GM19452 (cell line): ENCODE measurements at regions not wholly inside any gene's neighbourhood (a gene's known extent, or its start where the extent isn't known, plus 50 kb on each side); places are given as distances from the start of the nearest gene placed in this dataset.
"Not testable (repeated sequence)": the region's sequence is repeated elsewhere in the genome, so short reads cannot be mapped to it uniquely, and the experiment has no call there.

Source experiments
- ATAC-seq: cut with Tn5 transposase; IDR thresholded peaks from one replicate; pipeline ENCODE4 v1.9.1; 2021; ENCODE audit not compliant: unreplicated experiment

GRCh38 chr7:51640841-51641240 is 324.2 kb upstream of the COBL start:
- ATAC-seq = no peak

DNA sequence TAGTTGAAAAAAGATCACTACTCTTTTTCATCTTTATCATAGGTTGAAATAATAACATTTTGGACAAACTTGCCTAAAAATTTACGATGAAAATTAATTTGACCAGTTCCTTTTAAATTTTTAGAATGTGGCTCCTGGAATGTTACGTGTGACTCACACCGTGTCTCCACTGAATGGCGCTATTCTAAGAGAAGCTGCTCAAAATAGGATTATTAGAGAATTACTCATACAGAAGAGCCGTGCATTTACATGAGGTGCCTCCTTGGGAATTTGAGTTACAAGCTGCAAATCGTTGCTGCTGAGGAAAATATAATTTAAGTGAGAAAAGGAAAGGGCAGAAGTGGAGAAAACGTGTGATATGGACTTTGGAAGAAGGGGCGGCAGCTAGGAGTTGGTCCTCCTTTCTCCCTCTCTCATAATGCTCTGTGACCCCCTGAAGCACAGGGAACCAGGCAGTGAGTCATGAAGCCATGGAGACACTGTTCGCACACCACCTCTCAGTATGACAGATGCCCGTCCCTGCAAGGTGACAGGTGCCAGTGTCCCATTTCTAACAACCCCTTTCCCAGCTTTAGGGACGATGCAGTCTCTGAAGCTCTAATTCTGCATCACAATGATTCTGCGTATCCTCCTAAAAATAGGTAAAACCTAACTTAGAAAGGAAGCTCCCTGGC is 323.2 kb upstream of the COBL start:
- no peak for ATAC-seq

- no peak for ATAC-seq
Measured at GRCh38 chr7:51636503-51636902, 319.9 kb upstream of the COBL start.

DNA sequence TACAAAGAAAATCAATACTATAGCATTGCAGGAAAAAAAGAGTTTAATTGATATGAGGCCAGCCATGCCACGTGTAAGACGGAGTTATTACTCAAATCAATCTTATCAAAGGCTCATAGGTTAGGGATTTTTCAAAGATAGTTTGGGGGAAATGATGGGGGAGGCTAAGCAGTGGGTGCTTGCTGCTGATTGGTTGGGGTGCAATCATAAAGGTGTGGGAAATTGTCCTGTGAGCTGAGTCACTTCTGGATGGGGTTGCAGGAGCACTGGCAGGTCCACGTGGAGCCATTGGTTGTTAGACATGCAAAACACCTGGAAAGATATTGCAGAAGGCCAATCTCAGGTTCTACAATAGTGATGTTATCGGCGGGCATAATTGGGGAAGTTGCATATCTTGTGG is 319.2 kb upstream of the COBL start:
- ATAC-seq = no peak

DNA sequence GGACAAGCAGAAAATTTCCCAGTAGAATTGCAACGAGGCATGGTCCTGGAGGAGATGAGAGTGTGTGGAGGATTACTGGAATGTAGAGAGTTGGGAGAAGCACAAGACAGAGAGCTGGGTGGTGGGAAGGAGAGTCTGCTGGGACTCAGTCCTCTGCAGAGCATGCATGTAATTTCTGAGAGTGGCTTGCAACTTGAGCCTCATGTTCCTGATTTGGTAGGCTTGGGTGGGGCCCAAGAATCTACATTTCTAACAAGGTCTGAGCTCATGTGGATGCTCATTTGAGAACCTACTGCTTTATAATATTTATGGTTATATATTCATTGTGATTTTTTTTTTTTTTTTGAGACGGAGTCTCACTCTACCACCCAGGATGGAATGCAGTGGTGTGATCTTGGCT is 317.9 kb upstream of the COBL start:
- no peak for ATAC-seq

GRCh38 chr7:51634025-51634424 is 317.4 kb upstream of the COBL start:
- ATAC-seq = no peak

- no peak for ATAC-seq
Measured at GRCh38 chr7:51633596-51633995, 317.0 kb upstream of the COBL start.

DNA sequence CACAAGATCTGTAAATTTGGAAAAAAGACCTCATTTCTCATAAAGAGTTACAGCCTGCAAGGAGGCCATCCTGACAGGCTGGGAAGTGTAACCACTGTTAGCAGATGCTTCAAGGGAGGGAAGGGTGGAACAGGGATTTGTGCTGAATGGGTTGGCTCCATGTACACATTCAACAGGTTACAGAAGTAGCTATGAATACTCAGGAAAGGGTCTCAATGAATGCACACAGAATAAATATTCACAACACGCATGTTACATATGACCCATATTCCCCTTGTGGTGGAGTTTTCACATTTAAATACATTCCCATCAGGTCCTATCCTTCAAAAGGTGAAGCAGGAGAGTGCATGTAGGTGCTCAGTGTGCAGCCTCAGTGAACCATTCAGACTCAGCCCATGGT is 316.4 kb upstream of the COBL start:
- no peak for ATAC-seq

DNA sequence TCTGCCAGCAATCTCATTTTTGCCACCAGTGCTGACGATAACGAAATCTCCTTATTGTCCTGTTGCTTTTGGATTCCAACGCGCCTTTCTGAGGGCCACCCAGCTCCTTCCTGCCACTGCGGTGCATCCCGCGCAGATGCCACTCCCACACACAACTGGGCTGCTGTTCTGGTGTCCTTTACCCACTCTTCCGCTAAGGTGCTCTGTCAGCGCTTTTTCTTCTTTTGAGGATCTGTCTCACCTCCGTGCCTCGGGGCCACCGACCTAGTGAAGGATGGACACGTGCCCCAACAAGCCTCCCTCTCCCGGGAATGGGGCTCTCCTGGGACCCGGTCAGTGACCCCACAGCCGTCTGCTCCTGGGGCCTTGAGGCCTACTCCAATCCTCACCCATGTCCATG is 314.3 kb upstream of the COBL start:
- no peak for ATAC-seq

- ATAC-seq = no peak
Measured at GRCh38 chr7:51629206-51629605, 312.6 kb upstream of the COBL start.

GRCh38 chr7:51621956-51622355 is 305.3 kb upstream of the COBL start:
- no peak for ATAC-seq

DNA sequence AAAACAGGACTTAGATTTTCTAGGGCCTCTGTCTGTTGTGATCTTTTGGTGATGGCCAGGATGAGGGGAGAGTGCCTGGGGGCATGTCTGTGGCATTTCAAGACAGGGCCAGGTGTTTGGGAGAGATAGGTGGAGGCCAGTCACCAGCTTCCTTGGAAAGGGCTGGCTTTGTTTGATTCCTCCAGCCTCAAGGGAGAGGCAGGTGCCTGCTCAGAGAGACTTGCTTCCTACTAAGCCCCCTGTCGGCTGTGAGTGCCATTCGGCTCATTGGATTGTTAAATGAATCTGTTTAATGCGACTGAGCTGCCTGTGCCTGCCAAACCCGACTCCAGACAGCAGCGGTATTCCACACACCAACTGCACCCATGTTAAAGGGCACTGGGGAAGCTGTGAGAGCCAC is 304.1 kb upstream of the COBL start:
- ATAC-seq = no peak

DNA sequence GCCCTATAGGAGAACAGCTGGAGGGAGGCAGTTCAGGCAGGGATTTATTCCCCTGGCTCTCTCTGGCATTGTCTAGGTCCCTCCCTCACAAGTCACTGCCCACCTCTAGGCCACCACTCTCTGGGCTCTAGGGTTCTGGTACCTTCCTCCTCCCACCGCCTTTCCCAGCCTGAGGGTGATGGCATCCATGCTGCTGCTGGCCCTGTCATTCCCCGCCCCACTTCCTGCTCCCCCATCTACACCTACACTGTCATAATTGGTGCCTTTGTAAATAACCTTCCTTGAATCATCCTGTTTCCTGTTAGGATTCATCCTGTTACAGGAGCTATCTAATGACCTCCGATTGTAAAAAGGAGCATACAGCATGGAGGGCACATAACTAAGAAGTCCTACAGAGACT is 303.3 kb upstream of the COBL start:
- no peak for ATAC-seq

GRCh38 chr7:51617686-51618085 is 301.1 kb upstream of the COBL start:
- ATAC-seq = no peak

GRCh38 chr7:51613911-51614357 is 297.3 kb upstream of the COBL start:
- ATAC-seq = no peak

GRCh38 chr7:51611937-51612336 is 295.3 kb upstream of the COBL start:
- no peak for ATAC-seq

DNA sequence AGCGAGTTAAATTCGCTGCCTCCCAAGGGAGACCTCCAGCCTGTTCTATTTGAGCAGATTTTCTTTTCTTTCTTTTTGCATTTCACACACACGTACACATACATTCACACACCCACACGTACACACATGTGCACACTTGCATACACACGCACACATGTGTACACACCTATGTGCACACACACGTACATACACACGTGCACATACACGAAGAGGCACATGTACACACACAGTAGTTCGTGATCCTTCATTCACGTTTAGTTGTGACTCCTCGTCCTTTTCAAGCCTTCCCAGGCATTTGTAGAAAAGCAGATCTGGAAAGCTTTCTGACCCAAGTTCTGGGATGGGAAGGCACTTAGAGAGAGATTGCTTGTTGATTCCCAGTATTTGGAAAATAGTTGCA is 290.8 kb upstream of the COBL start:
- ATAC-seq = no peak

- ATAC-seq = no peak
Measured at GRCh38 chr7:51606601-51607154, 290.1 kb upstream of the COBL start.

- ATAC-seq = no peak
Measured at GRCh38 chr7:51602376-51602775, 285.8 kb upstream of the COBL start.

- ATAC-seq = no peak
Measured at GRCh38 chr7:51601461-51601860, 284.9 kb upstream of the COBL start.

GRCh38 chr7:51599935-51600334 is 283.3 kb upstream of the COBL start:
- not testable (repeated sequence) for ATAC-seq

DNA sequence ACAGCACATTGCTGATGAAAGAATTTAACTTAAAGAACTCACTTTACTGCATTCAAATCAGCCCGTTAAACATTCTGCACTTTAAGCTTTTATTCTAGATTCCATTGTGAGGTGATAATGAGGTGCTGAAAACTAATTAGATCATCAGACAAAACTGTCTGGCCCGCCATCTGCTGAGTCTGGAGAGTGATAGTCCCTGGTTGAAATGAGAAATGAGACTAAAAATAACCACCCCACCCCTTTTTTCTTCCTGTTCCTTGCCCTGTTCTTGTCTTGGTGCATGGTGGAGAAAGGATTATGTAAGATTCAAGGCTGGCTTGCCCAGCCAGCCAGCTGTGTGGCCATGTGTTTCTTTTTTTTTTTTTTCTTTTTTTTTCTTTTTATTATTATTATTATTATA is 277.0 kb upstream of the COBL start:
- ATAC-seq = no peak
